Neural cell (in vitro differentiated cells): ENCODE measurements at regions not wholly inside any gene's neighbourhood (a gene's known extent, or its start where the extent isn't known, plus 50 kb on each side); places are given as distances from the start of the nearest gene placed in this dataset.

Source experiments
- H2AFZ ChIP-seq: fragments of 200-600, 300-800 bp; sonication (generic), shearing (Covaris generic); 2 replicates; pipeline ENCODE4 v1.6.0; 2014; ENCODE audit warnings: low read depth, mild to moderate bottlenecking, antibody characterized with exemption, low read length, moderate library complexity
- H3F3A ChIP-seq: fragments of 200-600 bp; shearing (Covaris generic); 2 replicates; pipeline ENCODE4 v1.6.1; 2016; ENCODE audit warnings: mild to moderate bottlenecking, moderate library complexity, mixed read lengths, antibody characterized with exemption, low read length; ENCODE audit not compliant: insufficient read depth, poor library complexity, severe bottlenecking
- H3K27ac ChIP-seq: fragments of 200-600, 300-800 bp; sonication (generic), shearing (Covaris generic); 2 replicates; pipeline ENCODE4 v1.5.1; 2014; ENCODE audit warnings: mild to moderate bottlenecking, low read length, moderate library complexity
- H3K27me3 ChIP-seq: fragments of 300-800, 200-600 bp; sonication (generic), shearing (Covaris generic); 2 replicates; pipeline ENCODE4 v1.6.0; 2014; ENCODE audit warnings: mild to moderate bottlenecking, low read depth, low read length, moderate library complexity; ENCODE audit not compliant: insufficient read depth
- H3K36me3 ChIP-seq: fragments of 300-800, 200-600 bp; sonication (generic), shearing (Covaris generic); 2 replicates; pipeline ENCODE4 v1.5.1; 2014; ENCODE audit warnings: mild to moderate bottlenecking, antibody characterized with exemption, low read length, moderate library complexity; ENCODE audit not compliant: insufficient read depth
- H3K4me2 ChIP-seq: fragments of 300-800, 200-600 bp; sonication (generic), shearing (Covaris generic); 2 replicates; pipeline ENCODE4 v1.6.0; 2014; ENCODE audit warnings: mild to moderate bottlenecking, low read length
- H3K4me3 ChIP-seq: fragments of 300-800, 200-600 bp; sonication (generic), shearing (Covaris generic); 2 replicates; pipeline ENCODE4 v1.5.1; 2014; ENCODE audit warnings: mild to moderate bottlenecking, low read length, moderate library complexity
- H3K79me2 ChIP-seq: fragments of 200-600 bp; shearing (Covaris generic); replicated peaks from 2 replicates; pipeline ENCODE4 v1.6.0; 2014; ENCODE audit warnings: mild to moderate bottlenecking, low read length, moderate library complexity; ENCODE audit not compliant: insufficient read depth
- H3K9ac ChIP-seq: fragments of 300-800, 200-600 bp; sonication (generic), shearing (Covaris generic); 2 replicates; pipeline ENCODE4 v1.6.1; 2016; ENCODE audit warnings: mild to moderate bottlenecking, low read length, mixed read lengths
- H3K9me2 ChIP-seq: fragments of 200-600 bp; shearing (Covaris generic); 2 replicates; pipeline ENCODE4 v1.6.1; 2016; ENCODE audit warnings: mild to moderate bottlenecking, low read length, mixed read lengths; ENCODE audit not compliant: insufficient read depth
- H3K9me3 ChIP-seq: fragments of 200-600, 300-800 bp; sonication (generic), shearing (Covaris generic); 2 replicates; pipeline ENCODE4 v1.6.1; 2016; ENCODE audit warnings: mild to moderate bottlenecking, mixed run types, low read length, moderate library complexity, mixed read lengths
- H4K20me1 ChIP-seq: fragments of 200-600 bp; shearing (Covaris generic); 2 replicates; pipeline ENCODE4 v1.6.1; 2016; ENCODE audit warnings: mild to moderate bottlenecking, mixed run types; ENCODE audit not compliant: insufficient read depth
- EP300 ChIP-seq: fragments of 450-650 bp; conservative IDR thresholded peaks from 2 replicates; pipeline ENCODE4 v1.6.1; 2014; ENCODE audit warnings: antibody characterized with exemption, mild to moderate bottlenecking, moderate library complexity; ENCODE audit not compliant: poor library complexity, severe bottlenecking
- EZH2 ChIP-seq: fragments of 200-600, 300-800 bp; shearing (Covaris generic), sonication (generic); IDR thresholded peaks from 2 replicates; pipeline ENCODE4 v1.6.1; 2014; ENCODE audit warnings: antibody characterized with exemption, low read length, borderline replicate concordance, mild to moderate bottlenecking; ENCODE audit not compliant: insufficient read depth, poor library complexity, severe bottlenecking
- MXI1 ChIP-seq: fragments of 450-650 bp; conservative IDR thresholded peaks from 2 replicates; pipeline ENCODE4 v1.6.1; 2014; ENCODE audit warnings: antibody characterized with exemption, mild to moderate bottlenecking; ENCODE audit not compliant: poor library complexity, severe bottlenecking
- POLR2AphosphoS5 ChIP-seq: IDR thresholded peaks from 2 replicates; pipeline ENCODE4 v1.6.1; 2012
- RAD21 ChIP-seq: fragments of 450-650 bp; conservative IDR thresholded peaks from 2 replicates; pipeline ENCODE4 v1.6.1; 2014; ENCODE audit warnings: antibody characterized with exemption, mild to moderate bottlenecking, moderate library complexity
- REST ChIP-seq: IDR thresholded peaks from 2 replicates; pipeline ENCODE4 v1.6.1; 2012; ENCODE audit warnings: borderline replicate concordance
- SMC3 ChIP-seq: fragments of 450-650 bp; conservative IDR thresholded peaks from 2 replicates; pipeline ENCODE4 v1.6.1; 2014; ENCODE audit warnings: antibody characterized with exemption, mild to moderate bottlenecking, moderate library complexity; ENCODE audit not compliant: poor library complexity
- TAF1 ChIP-seq: IDR thresholded peaks from 2 replicates; pipeline ENCODE4 v1.6.1; 2012; ENCODE audit warnings: low read depth
- TF ChIP-seq, protein P1 (sequence below): fragments of 450-650 bp; IDR thresholded peaks from 2 replicates; pipeline ENCODE4 v1.5.1; 2014; ENCODE audit warnings: antibody characterized with exemption, mild to moderate bottlenecking, moderate library complexity; ENCODE audit not compliant: poor library complexity, severe bottlenecking

GRCh38 chr3:176566757-176567156 lies 630.5 kb downstream of the TBL1XR1 start:
- H3K27me3 ChIP-seq = no peaks in the 10 kb centered on the region
- TF ChIP-seq EZH2 = no peak
- TF ChIP-seq SMC3 = no peak
- no peaks in the 10 kb centered on the region for H3F3A ChIP-seq
- no peaks in the 10 kb centered on the region for H4K20me1 ChIP-seq
- H3K4me2 ChIP-seq = no peak overlapping the region
- no peak overlapping the region for H2AFZ ChIP-seq
- H3K27ac ChIP-seq = no peak overlapping the region
- no peaks in the 10 kb centered on the region for H3K9me2 ChIP-seq
- H3K9me3 ChIP-seq = no peaks in the 10 kb centered on the region
- H3K4me3 ChIP-seq = no peak overlapping the region
- no peak overlapping the region for H3K9ac ChIP-seq
- H3K79me2 ChIP-seq = no peaks in the 10 kb centered on the region
- no peaks in the 10 kb centered on the region for H3K36me3 ChIP-seq

DNA sequence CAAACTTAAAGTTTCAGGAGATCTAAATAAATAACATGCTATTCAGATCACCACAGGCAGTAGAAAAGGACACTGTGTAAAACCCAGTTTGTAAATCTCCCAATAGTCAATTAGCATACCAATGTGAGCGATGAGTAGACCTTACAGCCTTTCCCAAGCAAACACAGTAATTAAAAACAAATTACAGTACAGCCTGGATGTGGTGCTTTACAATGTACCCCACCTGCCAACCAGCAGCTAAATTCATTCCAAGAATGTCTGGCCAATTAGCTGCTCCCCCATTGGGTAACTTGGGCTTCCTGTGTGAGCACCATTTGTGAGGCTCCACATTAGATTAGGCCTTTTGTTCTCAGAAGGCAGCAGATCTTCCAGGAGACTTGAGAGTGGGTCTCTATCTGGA lies 635.0 kb downstream of the TBL1XR1 start:
- H3K9me3 ChIP-seq = no peaks in the 10 kb centered on the region
- H3F3A ChIP-seq = no peaks in the 10 kb centered on the region
- no peaks in the 10 kb centered on the region for H4K20me1 ChIP-seq
- TF ChIP-seq SMC3 = no peak
- no peak for TF ChIP-seq EZH2
- TF ChIP-seq MXI1 = no peak
- no peak for TF ChIP-seq REST
- no peak for TF ChIP-seq RAD21
- no peak for TF ChIP-seq POLR2AphosphoS5
- TF ChIP-seq, protein P1, sequence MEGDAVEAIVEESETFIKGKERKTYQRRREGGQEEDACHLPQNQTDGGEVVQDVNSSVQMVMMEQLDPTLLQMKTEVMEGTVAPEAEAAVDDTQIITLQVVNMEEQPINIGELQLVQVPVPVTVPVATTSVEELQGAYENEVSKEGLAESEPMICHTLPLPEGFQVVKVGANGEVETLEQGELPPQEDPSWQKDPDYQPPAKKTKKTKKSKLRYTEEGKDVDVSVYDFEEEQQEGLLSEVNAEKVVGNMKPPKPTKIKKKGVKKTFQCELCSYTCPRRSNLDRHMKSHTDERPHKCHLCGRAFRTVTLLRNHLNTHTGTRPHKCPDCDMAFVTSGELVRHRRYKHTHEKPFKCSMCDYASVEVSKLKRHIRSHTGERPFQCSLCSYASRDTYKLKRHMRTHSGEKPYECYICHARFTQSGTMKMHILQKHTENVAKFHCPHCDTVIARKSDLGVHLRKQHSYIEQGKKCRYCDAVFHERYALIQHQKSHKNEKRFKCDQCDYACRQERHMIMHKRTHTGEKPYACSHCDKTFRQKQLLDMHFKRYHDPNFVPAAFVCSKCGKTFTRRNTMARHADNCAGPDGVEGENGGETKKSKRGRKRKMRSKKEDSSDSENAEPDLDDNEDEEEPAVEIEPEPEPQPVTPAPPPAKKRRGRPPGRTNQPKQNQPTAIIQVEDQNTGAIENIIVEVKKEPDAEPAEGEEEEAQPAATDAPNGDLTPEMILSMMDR = no peak
- TF ChIP-seq EP300 = no peak
- no peak for TF ChIP-seq TAF1
- H3K9me2 ChIP-seq = no peaks in the 10 kb centered on the region
- H3K4me3 ChIP-seq = no peak overlapping the region
- no peak overlapping the region for H3K27ac ChIP-seq
- no peak overlapping the region for H3K9ac ChIP-seq
- H3K79me2 ChIP-seq = no peaks in the 10 kb centered on the region
- no peak overlapping the region for H3K4me2 ChIP-seq
- no peak overlapping the region for H2AFZ ChIP-seq
- H3K27me3 ChIP-seq = no peaks in the 10 kb centered on the region
- H3K36me3 ChIP-seq = no peaks in the 10 kb centered on the region

DNA sequence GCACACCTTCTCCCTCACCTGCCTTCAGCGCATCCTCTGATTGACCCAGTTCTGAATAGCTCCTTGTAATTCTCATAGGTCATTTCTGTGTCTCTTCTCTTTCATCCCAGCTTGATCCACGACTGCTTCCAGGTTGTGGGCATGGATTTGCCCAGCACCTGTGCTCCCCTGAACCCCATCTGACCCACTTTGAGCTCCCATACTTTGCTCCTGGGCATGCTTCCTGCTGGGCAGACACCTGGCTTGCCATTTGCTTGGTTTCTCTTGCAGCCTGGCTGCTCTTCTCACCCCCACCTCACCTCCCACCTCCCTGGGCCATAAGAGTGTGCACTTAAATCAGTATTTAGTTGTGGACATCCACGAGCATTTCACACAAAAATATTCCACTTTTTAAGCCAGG lies 635.5 kb downstream of the TBL1XR1 start:
- Histone ChIP-seq H3K79me2 (no peaks in the 10 kb centered on the region), H3K27me3 (no peaks in the 10 kb centered on the region), H3K27ac (no peak overlapping the region), H2AFZ (no peak overlapping the region), H3K9me2 (no peaks in the 10 kb centered on the region), H3F3A (no peaks in the 10 kb centered on the region), H3K4me2 (no peak overlapping the region), H3K4me3 (no peak overlapping the region), H4K20me1 (no peaks in the 10 kb centered on the region), H3K9ac (no peak overlapping the region), H3K9me3 (no peaks in the 10 kb centered on the region), H3K36me3 (no peaks in the 10 kb centered on the region)
- TF ChIP-seq EZH2 (no peak), REST (no peak), EP300 (no peak), SMC3 (no peak), TAF1 (no peak), MXI1 (no peak), RAD21 (no peak), POLR2AphosphoS5 (no peak)
- TF ChIP-seq, protein P1 = no peak
